DND-41 (cell line): ENCODE measurements at regions not wholly inside any gene's neighbourhood (a gene's known extent, or its start where the extent isn't known, plus 50 kb on each side); places are given as distances from the start of the nearest gene placed in this dataset.

Experiments
- ATAC-seq: fragments of 200-7000 bp; cut with Tn5 transposase; 3 replicates; pipeline ENCODE4 v1.9.1; 2021; ENCODE audit warnings: low read depth; ENCODE audit not compliant: insufficient read depth
- DNase-seq: peaks from one replicate; pipeline ENCODE4 v3.0.0-alpha.2; 2020
- H2AFZ ChIP-seq: 2 replicates; pipeline ENCODE4 v1.6.0; 2012; ENCODE audit warnings: low read depth, low read length
- H3K27ac ChIP-seq: 2 replicates; pipeline ENCODE4 v1.5.1; 2012; ENCODE audit warnings: low read length, inconsistent platforms
- H3K27me3 ChIP-seq: fragments of 200-600 bp; sonication (generic); 2 replicates; pipeline ENCODE4 v1.6.0; 2012; ENCODE audit warnings: low read length, mild to moderate bottlenecking, inconsistent platforms; ENCODE audit not compliant: insufficient read depth, poor library complexity
- H3K36me3 ChIP-seq: 2 replicates; pipeline ENCODE4 v1.5.1; 2012; ENCODE audit warnings: low read length, inconsistent platforms; ENCODE audit not compliant: insufficient read depth
- H3K4me1 ChIP-seq: 2 replicates; pipeline ENCODE4 v1.5.1; 2012; ENCODE audit warnings: mild to moderate bottlenecking, low read length; ENCODE audit not compliant: insufficient read depth
- H3K4me2 ChIP-seq: 2 replicates; pipeline ENCODE4 v1.6.0; 2012; ENCODE audit warnings: mild to moderate bottlenecking, moderate library complexity, low read length, inconsistent platforms; ENCODE audit not compliant: insufficient read depth
- H3K4me3 ChIP-seq, 2 experiments: fragments of 200-600 bp in 1 of 2; shearing (Covaris generic) in 1 of 2; 2 replicates each; pipeline ENCODE4 v1.5.1; 2012 to 2016; ENCODE audit warnings: inconsistent platforms in 2 of 2, low read length in 2 of 2, mild to moderate bottlenecking in 2 of 2, low read depth in 1 of 2, moderate library complexity in 1 of 2
- H3K79me2 ChIP-seq: 2 replicates; pipeline ENCODE4 v1.6.0; 2012; ENCODE audit warnings: low read length, inconsistent platforms; ENCODE audit not compliant: insufficient read depth
- H3K9ac ChIP-seq: 2 replicates; pipeline ENCODE4 v1.6.0; 2012; ENCODE audit warnings: low read depth, mild to moderate bottlenecking, inconsistent platforms, low read length, moderate library complexity
- H3K9me3 ChIP-seq: 2 replicates; pipeline ENCODE4 v1.5.1; 2012; ENCODE audit warnings: low read length, moderate library complexity, mild to moderate bottlenecking, inconsistent platforms; ENCODE audit not compliant: insufficient read depth, severe bottlenecking
- H4K20me1 ChIP-seq: 2 replicates; pipeline ENCODE4 v1.6.0; 2012; ENCODE audit warnings: low read length; ENCODE audit not compliant: insufficient read depth
- EZH2 ChIP-seq: IDR thresholded peaks from 3 replicates; pipeline ENCODE4 v1.6.1; 2012; ENCODE audit warnings: borderline replicate concordance, low read depth, mild to moderate bottlenecking, moderate library complexity, low read length, inconsistent platforms; ENCODE audit not compliant: severe bottlenecking
- TF ChIP-seq, protein P1 (sequence below): IDR thresholded peaks from 2 replicates; pipeline ENCODE4 v1.5.1; 2012; ENCODE audit warnings: borderline replicate concordance, low read length, moderate library complexity, mild to moderate bottlenecking; ENCODE audit not compliant: poor library complexity, severe bottlenecking; ENCODE audit errors: extremely low read depth

DNA sequence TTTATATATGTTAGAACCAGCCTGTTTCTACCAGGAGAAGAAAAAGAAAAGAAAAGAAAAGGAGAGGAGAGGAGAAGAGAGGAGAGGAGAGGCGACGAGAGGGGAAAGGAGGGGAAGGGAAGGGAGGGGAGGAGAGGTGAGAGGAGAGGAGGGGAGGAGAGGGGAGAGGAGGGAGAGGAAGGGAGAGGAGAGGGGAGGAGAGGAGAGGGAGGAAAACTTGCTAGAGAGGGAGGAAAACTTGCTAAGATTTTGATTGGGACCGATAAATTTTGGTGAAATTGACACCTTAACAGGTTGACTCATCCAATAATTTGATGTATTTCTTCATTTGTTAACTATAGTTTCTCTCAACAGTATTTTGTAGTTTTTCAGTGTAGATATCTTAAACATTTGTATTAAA is 164.0 kb upstream of the SYT1 start:
- Histone ChIP-seq H3K9me3 (no peaks in the 10 kb centered on the region), H3K79me2 (no peaks in the 10 kb centered on the region), H3K4me2 (no peak overlapping the region), H3K36me3 (no peaks in the 10 kb centered on the region), H3K4me1 (no peaks in the 10 kb centered on the region), H3K27ac (no peak overlapping the region), H3K4me3 (no peak overlapping the region), H2AFZ (no peak overlapping the region), H3K27me3 (no peaks in the 10 kb centered on the region), H3K9ac (no peak overlapping the region), H4K20me1 (no peaks in the 10 kb centered on the region)
- DNase-seq (no peak), ATAC-seq (no peak)
- no peak for TF ChIP-seq EZH2
- TF ChIP-seq, protein P1, sequence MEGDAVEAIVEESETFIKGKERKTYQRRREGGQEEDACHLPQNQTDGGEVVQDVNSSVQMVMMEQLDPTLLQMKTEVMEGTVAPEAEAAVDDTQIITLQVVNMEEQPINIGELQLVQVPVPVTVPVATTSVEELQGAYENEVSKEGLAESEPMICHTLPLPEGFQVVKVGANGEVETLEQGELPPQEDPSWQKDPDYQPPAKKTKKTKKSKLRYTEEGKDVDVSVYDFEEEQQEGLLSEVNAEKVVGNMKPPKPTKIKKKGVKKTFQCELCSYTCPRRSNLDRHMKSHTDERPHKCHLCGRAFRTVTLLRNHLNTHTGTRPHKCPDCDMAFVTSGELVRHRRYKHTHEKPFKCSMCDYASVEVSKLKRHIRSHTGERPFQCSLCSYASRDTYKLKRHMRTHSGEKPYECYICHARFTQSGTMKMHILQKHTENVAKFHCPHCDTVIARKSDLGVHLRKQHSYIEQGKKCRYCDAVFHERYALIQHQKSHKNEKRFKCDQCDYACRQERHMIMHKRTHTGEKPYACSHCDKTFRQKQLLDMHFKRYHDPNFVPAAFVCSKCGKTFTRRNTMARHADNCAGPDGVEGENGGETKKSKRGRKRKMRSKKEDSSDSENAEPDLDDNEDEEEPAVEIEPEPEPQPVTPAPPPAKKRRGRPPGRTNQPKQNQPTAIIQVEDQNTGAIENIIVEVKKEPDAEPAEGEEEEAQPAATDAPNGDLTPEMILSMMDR: no peak

GRCh38 chr12:78703820-78704525 is 160.6 kb upstream of the SYT1 start:
- TF ChIP-seq EZH2: no peak
- TF ChIP-seq, protein P1: no peak
- Histone ChIP-seq H3K4me3 (no peak overlapping the region), H4K20me1 (no peaks in the 10 kb centered on the region), H3K4me2 (no peak overlapping the region), H3K9ac (no peak overlapping the region), H2AFZ (no peak overlapping the region), H3K79me2 (no peaks in the 10 kb centered on the region), H3K36me3 (no peaks in the 10 kb centered on the region), H3K9me3 (no peaks in the 10 kb centered on the region), H3K4me1 (no peaks in the 10 kb centered on the region), H3K27me3 (no peaks in the 10 kb centered on the region), H3K27ac (no peak overlapping the region)
- ATAC-seq (no peak), DNase-seq (no peak)

GRCh38 chr12:78711954-78712353 is 152.6 kb upstream of the SYT1 start:
- Histone ChIP-seq H3K36me3 (no peaks in the 10 kb centered on the region), H2AFZ (no peak overlapping the region), H3K27me3 (no peaks in the 10 kb centered on the region), H4K20me1 (no peaks in the 10 kb centered on the region), H3K4me2 (no peak overlapping the region), H3K4me1 (no peaks in the 10 kb centered on the region), H3K9me3 (no peaks in the 10 kb centered on the region), H3K4me3 (no peak overlapping the region), H3K79me2 (no peaks in the 10 kb centered on the region), H3K27ac (no peak overlapping the region), H3K9ac (no peak overlapping the region)
- ATAC-seq (no peak), DNase-seq (no peak)
- no peak for TF ChIP-seq EZH2
- TF ChIP-seq, protein P1: no peak
